Tibial nerve (tissue), 4 donors: ENCODE measurements at regions not wholly inside any gene's neighbourhood (a gene's known extent, or its start where the extent isn't known, plus 50 kb on each side); places are given as distances from the start of the nearest gene placed in this dataset.

Experiments used
- CTCF ChIP-seq, 5 experiments: fragments of 200-600 bp in 3 of 5; fragments of 450-650 bp in 2 of 5; sonication (generic) in 3 of 5; IDR thresholded peaks; one replicate each; pipeline ENCODE4 v1.5.1; 2016 to 2019; ENCODE audit warnings: antibody characterized with exemption in 5 of 5, mild to moderate bottlenecking in 3 of 5, moderate library complexity in 2 of 5
- EP300 ChIP-seq, 2 donors: sonication (generic); formaldehyde crosslinking; IDR thresholded peaks; one replicate each; pipeline ENCODE4 v1.6.1; 2017; ENCODE audit warnings: antibody characterized with exemption in 2 of 2, mild to moderate bottlenecking in 1 of 2
- POLR2A ChIP-seq, 2 donors: fragments of 450-650 bp; IDR thresholded peaks; one replicate each; pipeline ENCODE4 v1.6.1; 2017; ENCODE audit warnings: antibody characterized with exemption in 2 of 2, mild to moderate bottlenecking in 2 of 2, moderate library complexity in 2 of 2

DNA sequence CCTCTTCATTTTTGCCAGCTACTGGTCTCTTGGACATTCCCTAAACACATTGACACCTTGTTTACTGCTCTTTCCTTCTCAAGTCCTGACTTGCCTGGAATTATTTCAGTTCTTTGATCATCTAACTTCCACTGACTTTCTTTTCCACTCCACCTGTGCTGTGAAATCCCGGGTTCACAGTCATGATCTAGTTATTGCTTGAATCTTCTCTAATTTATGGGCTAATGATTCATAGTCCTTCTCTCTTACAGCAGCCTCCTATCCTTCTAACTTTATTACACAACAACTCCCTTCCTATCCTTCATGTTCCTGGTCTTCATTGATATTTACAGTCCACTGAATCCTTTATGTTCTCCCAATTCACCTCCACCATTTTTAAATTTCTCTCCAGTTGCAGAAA is 260.1 kb downstream of the C12orf75 start:
- no peak for TF ChIP-seq POLR2A (IDR thresholded peaks at IDR 0.05)
- TF ChIP-seq CTCF (IDR thresholded peaks at IDR 0.05) = no peak
- TF ChIP-seq EP300 (IDR thresholded peaks at IDR 0.05) = no peak
